ENCODE measurements at regions not wholly inside any gene's neighbourhood (a gene's known extent, or its start where the extent isn't known, plus 50 kb on each side); places are given as distances from the start of the nearest gene placed in this dataset.

- no peak for TF ChIP-seq MAX (IDR thresholded peaks at IDR 0.05)
- no peak for TF ChIP-seq TCF12 (IDR thresholded peaks at IDR 0.05; ENCODE audit: low read depth)
- no peak for TF ChIP-seq YY1 (IDR thresholded peaks at IDR 0.05; ENCODE audit: low read depth)
- TF ChIP-seq USF1 (IDR thresholded peaks at IDR 0.05) = no peak
- no peak for TF ChIP-seq NFIC (IDR thresholded peaks at IDR 0.05)
- no peak for TF ChIP-seq TEAD4 (IDR thresholded peaks at IDR 0.05)
- TF ChIP-seq FOXM1 (IDR thresholded peaks at IDR 0.05; ENCODE audit: borderline replicate concordance, low read depth) = no peak
- TF ChIP-seq RAD21 (IDR thresholded peaks at IDR 0.05; ENCODE audit: low read depth) = no peak
- TF ChIP-seq REST (IDR thresholded peaks at IDR 0.05; ENCODE audit: low read depth) = no peak
- no peak for TF ChIP-seq ZBTB7A (IDR thresholded peaks at IDR 0.05; ENCODE audit: low read depth)
- no peak for TF ChIP-seq TAF1 (IDR thresholded peaks at IDR 0.05; ENCODE audit: low read depth)
- no peak for TF ChIP-seq CEBPB (IDR thresholded peaks at IDR 0.05)
- no peak for TF ChIP-seq EP300 (IDR thresholded peaks at IDR 0.05; ENCODE audit: borderline replicate concordance)
Measured at GRCh38 chr11:80587906-80588305, 1147.1 kb upstream of the TENM4 start.

All from Ishikawa (cell line).